CD4-positive, alpha-beta T cell treated with Interleukin-1 beta for 1 hour (primary cell): ENCODE measurements at regions not wholly inside any gene's neighbourhood (a gene's known extent, or its start where the extent isn't known, plus 50 kb on each side); places are given as distances from the start of the nearest gene placed in this dataset.

Experiments used
- DNase-seq, 2 donors: peaks; one replicate each; pipeline ENCODE4 v3.0.0-alpha.2; 2020 to 2022

- DNase-seq = no peak
Observed at GRCh38 chr10:131446171-131446570, 134.7 kb upstream of the TCERG1L start.

GRCh38 chr10:131448171-131448570 is 136.7 kb upstream of the TCERG1L start:
- DNase-seq = no peak

- DNase-seq = no peak
Observed at GRCh38 chr10:131448883-131449282, 137.4 kb upstream of the TCERG1L start.

- DNase-seq = no peak
Observed at GRCh38 chr10:131450216-131450765, 138.8 kb upstream of the TCERG1L start.

GRCh38 chr10:131451407-131452015 is 140.0 kb upstream of the TCERG1L start:
- no peak for DNase-seq

GRCh38 chr10:131452926-131453720 is 141.6 kb upstream of the TCERG1L start:
- no peak for DNase-seq

- peak; percentile 16 to 32 for DNase-seq
Observed at GRCh38 chr10:131453721-131454634, 142.5 kb upstream of the TCERG1L start.

- no peak for DNase-seq
Observed at GRCh38 chr10:131456411-131456810, 144.9 kb upstream of the TCERG1L start.

- no peak for DNase-seq
Observed at GRCh38 chr10:131461093-131461492, 149.6 kb upstream of the TCERG1L start.

- DNase-seq = no peak
Observed at GRCh38 chr10:131464789-131465188, 153.3 kb upstream of the TCERG1L start.

- DNase-seq = no peak
Observed at GRCh38 chr10:131469551-131469950, 158.0 kb upstream of the TCERG1L start.

- DNase-seq = no peak
Observed at GRCh38 chr10:131473645-131474044, 162.1 kb upstream of the TCERG1L start.

GRCh38 chr10:131474416-131474815 is 162.9 kb upstream of the TCERG1L start:
- no peak for DNase-seq

GRCh38 chr10:131475043-131475442 is 163.5 kb upstream of the TCERG1L start:
- no peak for DNase-seq

- DNase-seq = no peak
Observed at GRCh38 chr10:131475803-131476202, 164.3 kb upstream of the TCERG1L start.

GRCh38 chr10:131477457-131478121 is 166.1 kb upstream of the TCERG1L start:
- no peak for DNase-seq

GRCh38 chr10:131478377-131478989 is 167.0 kb upstream of the TCERG1L start:
- no peak for DNase-seq

- DNase-seq = no peak
Observed at GRCh38 chr10:131480066-131480465, 168.5 kb upstream of the TCERG1L start.

- no peak for DNase-seq
Observed at GRCh38 chr10:131480861-131481260, 169.3 kb upstream of the TCERG1L start.

- DNase-seq = no peak
Observed at GRCh38 chr10:131485732-131486131, 174.2 kb upstream of the TCERG1L start.

GRCh38 chr10:131487822-131488221 is 176.3 kb upstream of the TCERG1L start:
- DNase-seq = no peak

- DNase-seq = no peak
Observed at GRCh38 chr10:131490991-131491594, 179.6 kb upstream of the TCERG1L start.
